22Rv1 (cell line): ENCODE measurements at regions not wholly inside any gene's neighbourhood (a gene's known extent, or its start where the extent isn't known, plus 50 kb on each side); places are given as distances from the start of the nearest gene placed in this dataset.

Source experiments
- H3K27ac ChIP-seq: fragments of 450-650 bp; 2 replicates; pipeline ENCODE4 v1.5.1; 2017
- ZFX ChIP-seq: fragments of 450-650 bp; IDR thresholded peaks from 2 replicates; pipeline ENCODE4 v1.6.1; 2017; ENCODE audit warnings: antibody characterized with exemption, borderline replicate concordance
- TF ChIP-seq, protein P1 (sequence below): fragments of 450-650 bp; IDR thresholded peaks from 2 replicates; pipeline ENCODE4 v1.5.1; 2017; ENCODE audit warnings: mild to moderate bottlenecking

DNA sequence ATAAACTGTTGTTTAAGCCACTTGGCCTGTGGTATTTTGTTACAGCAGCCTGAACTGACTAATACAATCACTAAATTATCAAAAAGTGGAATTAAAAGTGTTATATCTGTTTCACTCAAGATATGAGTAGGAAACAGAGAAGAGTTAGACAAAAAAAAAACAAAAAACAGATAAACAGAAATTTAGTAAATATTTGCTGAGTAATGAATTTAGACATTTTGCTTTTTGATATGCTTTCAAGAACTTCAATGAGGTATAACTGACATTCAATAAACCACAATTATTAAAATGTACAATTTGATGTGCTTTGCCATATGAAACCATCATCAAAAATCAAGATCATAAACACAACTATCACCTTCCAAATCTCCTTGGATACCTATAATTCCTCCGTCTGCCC lies 369.2 kb downstream of the PAX1 start:
- TF ChIP-seq, protein P1, sequence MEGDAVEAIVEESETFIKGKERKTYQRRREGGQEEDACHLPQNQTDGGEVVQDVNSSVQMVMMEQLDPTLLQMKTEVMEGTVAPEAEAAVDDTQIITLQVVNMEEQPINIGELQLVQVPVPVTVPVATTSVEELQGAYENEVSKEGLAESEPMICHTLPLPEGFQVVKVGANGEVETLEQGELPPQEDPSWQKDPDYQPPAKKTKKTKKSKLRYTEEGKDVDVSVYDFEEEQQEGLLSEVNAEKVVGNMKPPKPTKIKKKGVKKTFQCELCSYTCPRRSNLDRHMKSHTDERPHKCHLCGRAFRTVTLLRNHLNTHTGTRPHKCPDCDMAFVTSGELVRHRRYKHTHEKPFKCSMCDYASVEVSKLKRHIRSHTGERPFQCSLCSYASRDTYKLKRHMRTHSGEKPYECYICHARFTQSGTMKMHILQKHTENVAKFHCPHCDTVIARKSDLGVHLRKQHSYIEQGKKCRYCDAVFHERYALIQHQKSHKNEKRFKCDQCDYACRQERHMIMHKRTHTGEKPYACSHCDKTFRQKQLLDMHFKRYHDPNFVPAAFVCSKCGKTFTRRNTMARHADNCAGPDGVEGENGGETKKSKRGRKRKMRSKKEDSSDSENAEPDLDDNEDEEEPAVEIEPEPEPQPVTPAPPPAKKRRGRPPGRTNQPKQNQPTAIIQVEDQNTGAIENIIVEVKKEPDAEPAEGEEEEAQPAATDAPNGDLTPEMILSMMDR = no peak
- TF ChIP-seq ZFX = no peak
- no peak overlapping the region for H3K27ac ChIP-seq

DNA sequence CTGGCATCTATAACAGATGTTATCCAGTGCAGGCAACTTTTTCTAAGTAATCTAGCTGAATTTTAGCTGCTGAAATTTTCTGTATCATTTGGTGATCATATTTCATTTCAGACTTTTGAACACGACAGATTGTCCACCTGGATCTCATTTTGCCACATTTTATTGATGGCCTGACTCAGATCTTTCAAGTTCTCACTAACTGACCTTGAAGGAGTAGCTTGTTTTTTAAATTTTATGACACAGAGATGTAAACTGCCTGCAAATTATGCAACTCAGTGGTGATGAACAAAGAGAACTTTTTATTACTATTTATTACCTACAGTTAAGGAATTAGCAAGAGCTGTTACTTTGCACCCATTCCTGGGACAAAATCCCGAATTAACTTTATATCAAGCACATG lies 366.4 kb downstream of the PAX1 start:
- H3K27ac ChIP-seq = no peak overlapping the region
- TF ChIP-seq, protein P1 = no peak
- TF ChIP-seq ZFX = no peak

DNA sequence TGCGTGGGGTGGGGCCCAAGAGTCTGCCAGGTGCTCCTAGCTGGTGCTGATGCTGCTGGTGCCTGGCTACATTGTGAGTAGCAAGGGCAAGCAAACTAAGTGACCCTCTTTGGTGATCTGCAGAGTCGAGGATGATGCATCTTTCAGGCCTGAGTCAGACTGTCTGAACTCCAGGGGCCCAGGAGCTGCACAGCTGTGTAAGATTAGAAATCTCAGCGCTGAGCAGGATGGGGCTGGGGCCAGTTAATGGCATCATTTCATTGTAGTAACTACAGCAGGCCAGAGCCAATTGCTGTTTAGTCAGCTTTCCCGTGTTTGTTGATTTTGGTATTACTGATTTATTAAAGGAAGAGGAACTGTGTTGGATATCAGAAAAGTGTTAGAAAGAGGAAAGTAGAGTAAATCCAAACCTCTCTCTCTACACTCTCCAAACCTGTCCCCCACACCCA lies 365.2 kb downstream of the PAX1 start:
- TF ChIP-seq, protein P1 = no peak
- TF ChIP-seq ZFX = no peak
- H3K27ac ChIP-seq = no peak overlapping the region

DNA sequence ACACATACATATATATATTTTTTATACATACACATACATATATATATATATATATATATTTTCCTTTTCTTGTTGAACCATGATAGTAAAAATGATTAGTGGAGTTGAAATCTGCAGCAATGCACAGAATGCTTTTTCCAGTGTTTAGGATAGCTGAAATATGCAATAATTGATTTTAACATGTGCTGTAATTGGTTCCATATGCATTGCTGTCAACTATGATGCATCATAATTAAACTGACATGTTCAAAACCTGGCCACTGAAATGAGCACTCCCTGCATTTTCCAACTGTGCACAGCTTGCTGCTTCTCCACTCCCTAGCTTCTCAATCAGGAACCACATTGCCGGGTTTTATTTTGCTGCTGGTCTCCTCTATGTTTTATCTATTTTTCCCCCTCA lies 358.3 kb downstream of the PAX1 start:
- TF ChIP-seq, protein P1 = no peak
- TF ChIP-seq ZFX = no peak
- no peak overlapping the region for H3K27ac ChIP-seq

DNA sequence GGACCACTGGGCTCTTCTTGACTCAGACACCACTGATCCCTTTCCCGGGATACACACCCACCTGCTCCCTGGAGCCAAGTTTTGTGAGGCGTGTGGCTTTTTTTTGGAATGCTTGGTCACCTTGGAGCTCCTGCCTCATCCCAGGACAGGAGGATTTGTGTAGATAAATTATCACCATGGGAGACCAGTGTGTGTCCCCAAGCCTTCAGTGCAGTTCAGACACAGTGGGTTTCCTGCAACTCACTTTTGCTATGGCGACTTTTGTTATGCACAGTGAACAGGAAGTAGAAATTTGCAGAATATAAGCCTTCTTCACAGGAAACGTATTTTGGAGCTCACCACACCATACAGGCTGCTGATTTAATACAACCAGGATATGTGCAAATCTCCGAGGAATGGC lies 357.4 kb downstream of the PAX1 start:
- TF ChIP-seq, protein P1 = no peak
- TF ChIP-seq ZFX = no peak
- no peak overlapping the region for H3K27ac ChIP-seq

DNA sequence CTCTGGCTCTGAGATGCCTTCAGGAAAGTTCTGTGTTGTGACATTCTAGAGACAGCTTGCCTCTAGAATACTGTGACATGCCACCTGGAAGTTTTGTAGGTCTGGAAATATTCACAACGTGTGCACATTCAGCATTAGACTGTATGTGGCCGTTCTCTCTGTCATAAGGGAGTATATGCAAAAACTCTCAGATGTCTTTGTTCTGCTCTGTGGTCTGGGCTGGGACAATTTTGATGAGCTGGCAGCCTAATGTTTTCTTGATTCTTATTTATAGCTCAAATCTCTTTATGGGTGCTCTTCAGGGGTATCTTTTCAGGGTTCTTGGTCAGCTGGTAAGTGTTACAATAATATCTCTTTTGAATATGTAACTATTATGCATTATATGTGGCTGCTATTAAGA lies 355.1 kb downstream of the PAX1 start:
- TF ChIP-seq, protein P1 = no peak
- H3K27ac ChIP-seq = no peak overlapping the region

DNA sequence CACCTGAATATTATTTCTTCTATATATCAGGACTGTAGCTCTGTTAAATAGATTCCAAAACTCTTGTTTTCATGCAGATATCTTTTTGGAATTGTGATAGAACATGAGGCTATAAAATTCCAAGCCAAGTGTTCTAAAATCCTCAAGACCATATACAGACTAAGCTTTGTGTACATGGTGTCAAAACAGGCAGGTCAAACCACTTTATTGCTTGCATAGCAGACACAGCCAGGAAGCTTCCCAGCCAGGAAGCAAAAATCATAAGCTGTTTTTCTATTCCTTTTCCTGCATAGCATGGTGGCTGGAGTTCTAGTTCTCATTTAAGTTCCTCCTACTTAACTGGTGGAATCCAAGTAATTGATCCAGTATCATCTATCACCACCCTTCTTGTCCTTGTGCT lies 353.3 kb downstream of the PAX1 start:
- TF ChIP-seq, protein P1 = no peak
- TF ChIP-seq ZFX = no peak
- no peak overlapping the region for H3K27ac ChIP-seq

DNA sequence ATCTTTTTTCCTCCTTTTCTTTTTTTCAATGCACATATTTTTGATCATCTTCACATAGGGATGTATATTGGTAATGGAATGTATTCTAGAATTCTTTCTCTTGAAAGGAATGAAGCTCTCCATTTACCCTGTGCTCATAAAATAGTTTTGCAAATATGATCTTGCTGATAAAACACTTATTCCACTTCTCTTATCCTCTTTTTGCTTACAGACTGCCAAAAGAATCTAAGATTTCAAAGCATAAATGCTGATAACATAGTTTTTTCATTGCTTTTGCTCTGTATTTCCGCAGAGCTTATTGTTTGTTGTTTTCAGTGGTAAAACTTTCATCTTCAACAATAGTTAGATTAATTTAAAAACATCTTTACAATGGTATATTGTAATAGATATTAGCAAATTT lies 350.5 kb downstream of the PAX1 start:
- no peak for TF ChIP-seq ZFX
- TF ChIP-seq, protein P1 = no peak
- H3K27ac ChIP-seq = no peak overlapping the region
